ENCODE measurements at regions not wholly inside any gene's neighbourhood (a gene's known extent, or its start where the extent isn't known, plus 50 kb on each side); places are given as distances from the start of the nearest gene placed in this dataset.

GRCh38 chr6:15061908-15062515 lies 183.9 kb upstream of the JARID2 start:
- TF ChIP-seq, protein P1, sequence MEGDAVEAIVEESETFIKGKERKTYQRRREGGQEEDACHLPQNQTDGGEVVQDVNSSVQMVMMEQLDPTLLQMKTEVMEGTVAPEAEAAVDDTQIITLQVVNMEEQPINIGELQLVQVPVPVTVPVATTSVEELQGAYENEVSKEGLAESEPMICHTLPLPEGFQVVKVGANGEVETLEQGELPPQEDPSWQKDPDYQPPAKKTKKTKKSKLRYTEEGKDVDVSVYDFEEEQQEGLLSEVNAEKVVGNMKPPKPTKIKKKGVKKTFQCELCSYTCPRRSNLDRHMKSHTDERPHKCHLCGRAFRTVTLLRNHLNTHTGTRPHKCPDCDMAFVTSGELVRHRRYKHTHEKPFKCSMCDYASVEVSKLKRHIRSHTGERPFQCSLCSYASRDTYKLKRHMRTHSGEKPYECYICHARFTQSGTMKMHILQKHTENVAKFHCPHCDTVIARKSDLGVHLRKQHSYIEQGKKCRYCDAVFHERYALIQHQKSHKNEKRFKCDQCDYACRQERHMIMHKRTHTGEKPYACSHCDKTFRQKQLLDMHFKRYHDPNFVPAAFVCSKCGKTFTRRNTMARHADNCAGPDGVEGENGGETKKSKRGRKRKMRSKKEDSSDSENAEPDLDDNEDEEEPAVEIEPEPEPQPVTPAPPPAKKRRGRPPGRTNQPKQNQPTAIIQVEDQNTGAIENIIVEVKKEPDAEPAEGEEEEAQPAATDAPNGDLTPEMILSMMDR (IDR thresholded peaks at IDR 0.05): no peak
- TF ChIP-seq POLR2A (IDR thresholded peaks at IDR 0.05) (no peak), EP300 (IDR thresholded peaks at IDR 0.05) (no peak)
